ENCODE measurements at regions not wholly inside any gene's neighbourhood (a gene's known extent, or its start where the extent isn't known, plus 50 kb on each side); places are given as distances from the start of the nearest gene placed in this dataset.
"Not testable (repeated sequence)": the region's sequence is repeated elsewhere in the genome, so short reads cannot be mapped to it uniquely, and the experiment has no call there.

DNA sequence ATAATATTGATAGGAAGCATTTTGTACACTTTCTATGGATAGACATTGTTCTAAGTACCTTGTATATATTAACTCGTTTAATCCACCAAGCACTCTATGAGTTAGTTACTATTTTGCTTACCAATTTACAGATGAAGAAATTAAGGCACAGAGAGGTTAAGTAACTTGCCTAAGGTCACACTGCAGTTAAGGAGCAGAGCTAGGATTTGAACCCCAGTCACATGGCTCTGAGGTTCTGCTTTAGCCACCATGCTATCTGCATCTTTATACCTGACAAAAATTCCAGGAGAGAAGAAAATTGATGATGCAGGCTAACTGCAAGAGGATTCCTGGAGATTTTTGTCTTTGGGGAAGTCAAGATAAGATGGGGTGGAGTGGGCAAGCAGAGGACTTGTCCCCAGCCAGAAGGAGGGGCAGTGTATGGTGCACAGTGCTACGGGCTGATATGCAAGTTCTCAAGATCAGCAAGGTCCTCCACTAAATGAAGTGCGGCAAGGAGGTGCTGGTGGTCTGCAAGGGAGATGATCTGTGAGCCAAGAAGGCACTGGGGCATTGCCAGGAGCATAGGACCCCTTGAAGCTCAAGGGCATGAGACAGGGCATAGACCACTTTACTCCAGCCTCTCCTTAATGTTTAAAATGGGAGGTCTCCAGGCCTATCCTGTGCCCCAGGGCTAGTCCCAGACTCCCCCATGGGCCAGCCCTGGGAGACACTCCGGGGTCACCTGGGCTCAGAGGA lies 430.6 kb downstream of the RPS24 start:
- Histone ChIP-seq H3K4me1 (ENCODE audit: control insufficient read depth in 3 of 3, insufficient read depth in 3 of 3, low read length in 3 of 3) (no peaks in the 10 kb centered on the region), H3K9ac (ENCODE audit: low read depth in 1 of 3, low read length in 3 of 3) (no peak overlapping the region), H3K27me3 (ENCODE audit: control insufficient read depth in 3 of 3, insufficient read depth in 3 of 3, low read length in 3 of 3) (peaks cover 0 to 2% (median 0%) of the 10 kb centered on the region in 3 donors), H3K36me3 (ENCODE audit: control insufficient read depth in 3 of 3, insufficient read depth in 3 of 3, low read length in 3 of 3) (no peaks in the 10 kb centered on the region), H3K4me3 (ENCODE audit: low read length in 3 of 3) (no peak overlapping the region), H3K27ac (ENCODE audit: low read depth, low read length) (no peak overlapping the region), H3K9me3 (ENCODE audit: control insufficient read depth in 3 of 3, low read length in 3 of 3) (no peaks in the 10 kb centered on the region)

DNA sequence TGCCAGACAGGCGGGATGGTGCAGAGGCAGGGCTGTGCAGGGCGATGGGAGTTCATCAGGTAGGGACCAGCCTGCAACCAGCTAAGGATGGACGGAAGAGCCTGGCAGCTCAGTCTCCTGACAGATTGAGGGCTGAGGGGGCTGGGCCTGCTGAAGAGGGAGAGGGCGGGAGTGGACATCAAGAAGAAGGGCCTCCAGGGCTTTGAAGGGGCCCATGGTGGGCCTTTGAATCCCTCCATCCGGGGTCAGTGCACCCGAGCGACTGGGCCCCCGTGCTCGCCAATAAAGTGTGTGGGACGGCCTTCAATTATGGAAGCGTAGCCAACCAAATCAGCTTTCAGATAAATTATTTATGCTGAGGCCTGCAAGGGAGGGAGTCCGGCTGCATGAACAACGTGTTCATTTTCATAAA lies 431.2 kb downstream of the RPS24 start:
- no peak overlapping the region for H3K9ac ChIP-seq (ENCODE audit: low read depth in 1 of 3, low read length in 3 of 3)
- H3K27ac ChIP-seq (ENCODE audit: low read depth, low read length): no peak overlapping the region
- peaks cover 0 to 2% (median 0%) of the 10 kb centered on the region in 3 donors for H3K27me3 ChIP-seq (ENCODE audit: control insufficient read depth in 3 of 3, insufficient read depth in 3 of 3, low read length in 3 of 3)
- H3K4me1 ChIP-seq (ENCODE audit: control insufficient read depth in 3 of 3, insufficient read depth in 3 of 3, low read length in 3 of 3): no peaks in the 10 kb centered on the region
- no peak overlapping the region for H3K4me3 ChIP-seq (ENCODE audit: low read length in 3 of 3)
- H3K36me3 ChIP-seq (ENCODE audit: control insufficient read depth in 3 of 3, insufficient read depth in 3 of 3, low read length in 3 of 3): no peaks in the 10 kb centered on the region
- H3K9me3 ChIP-seq (ENCODE audit: control insufficient read depth in 3 of 3, low read length in 3 of 3): no peaks in the 10 kb centered on the region

DNA sequence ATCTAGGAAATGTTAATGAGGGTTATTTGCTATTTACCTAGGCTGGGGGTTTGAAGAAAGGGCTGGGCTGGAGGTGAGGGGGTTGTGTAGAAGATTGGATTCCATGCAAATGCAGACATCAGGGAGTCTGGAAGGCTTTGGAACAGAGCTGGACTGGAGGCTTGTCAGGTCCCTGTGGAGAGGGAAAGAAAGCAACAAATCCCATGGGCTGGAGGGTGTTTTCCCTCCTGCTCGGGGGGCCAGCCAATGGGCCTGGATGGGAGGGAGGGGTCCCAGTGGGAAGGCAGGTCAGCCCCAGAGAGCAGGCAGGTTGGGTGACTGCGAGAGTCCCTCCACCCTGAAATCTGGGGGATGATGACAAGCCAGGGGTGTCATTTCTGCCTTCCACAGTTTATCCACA lies 431.8 kb downstream of the RPS24 start:
- peaks cover 0 to 2% (median 0%) of the 10 kb centered on the region in 3 donors for H3K27me3 ChIP-seq (ENCODE audit: control insufficient read depth in 3 of 3, insufficient read depth in 3 of 3, low read length in 3 of 3)
- H3K36me3 ChIP-seq (ENCODE audit: control insufficient read depth in 3 of 3, insufficient read depth in 3 of 3, low read length in 3 of 3): no peaks in the 10 kb centered on the region
- no peaks in the 10 kb centered on the region for H3K9me3 ChIP-seq (ENCODE audit: control insufficient read depth in 3 of 3, low read length in 3 of 3)
- H3K4me1 ChIP-seq (ENCODE audit: control insufficient read depth in 3 of 3, insufficient read depth in 3 of 3, low read length in 3 of 3): no peaks in the 10 kb centered on the region
- H3K4me3 ChIP-seq (ENCODE audit: low read length in 3 of 3): no peak overlapping the region
- H3K27ac ChIP-seq (ENCODE audit: low read depth, low read length): no peak overlapping the region
- no peak overlapping the region for H3K9ac ChIP-seq (ENCODE audit: low read depth in 1 of 3, low read length in 3 of 3)

DNA sequence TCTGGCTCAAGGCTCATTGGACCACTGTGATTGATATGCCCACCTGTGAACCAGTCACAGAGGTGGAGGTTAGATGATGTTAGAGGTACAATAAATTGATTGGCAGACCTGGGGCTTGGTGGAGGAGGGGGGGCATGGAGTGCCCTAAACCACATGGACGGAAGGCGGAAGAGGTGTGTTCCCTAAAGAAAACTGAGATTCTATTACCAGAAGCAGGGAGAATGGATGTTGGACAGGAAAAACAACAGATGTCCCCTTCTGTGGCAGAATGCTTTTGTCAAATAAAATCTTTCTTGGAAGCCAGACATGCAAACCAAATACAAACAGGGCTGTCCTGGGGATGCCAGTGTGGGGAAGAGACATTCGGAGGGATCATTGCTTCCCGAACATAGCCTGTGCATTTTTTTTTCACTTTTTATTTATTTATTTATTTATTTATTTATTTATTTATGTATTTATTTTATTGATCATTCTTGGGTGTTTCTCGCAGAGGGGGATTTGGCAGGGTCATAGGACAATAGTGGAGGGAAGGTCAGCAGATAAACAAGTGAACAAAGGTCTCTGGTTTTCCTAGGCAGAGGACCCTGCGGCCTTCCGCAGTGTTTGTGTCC lies 433.9 kb downstream of the RPS24 start:
- Histone ChIP-seq H3K9ac (ENCODE audit: low read depth in 1 of 3, low read length in 3 of 3) (no peak overlapping the region), H3K27ac (ENCODE audit: low read depth, low read length) (no peak overlapping the region), H3K36me3 (ENCODE audit: control insufficient read depth in 3 of 3, insufficient read depth in 3 of 3, low read length in 3 of 3) (no peaks in the 10 kb centered on the region), H3K4me1 (ENCODE audit: control insufficient read depth in 3 of 3, insufficient read depth in 3 of 3, low read length in 3 of 3) (no peaks in the 10 kb centered on the region), H3K4me3 (ENCODE audit: low read length in 3 of 3) (no peak overlapping the region), H3K9me3 (ENCODE audit: control insufficient read depth in 3 of 3, low read length in 3 of 3) (no peaks in the 10 kb centered on the region), H3K27me3 (ENCODE audit: control insufficient read depth in 3 of 3, insufficient read depth in 3 of 3, low read length in 3 of 3) (no peaks in the 10 kb centered on the region)

DNA sequence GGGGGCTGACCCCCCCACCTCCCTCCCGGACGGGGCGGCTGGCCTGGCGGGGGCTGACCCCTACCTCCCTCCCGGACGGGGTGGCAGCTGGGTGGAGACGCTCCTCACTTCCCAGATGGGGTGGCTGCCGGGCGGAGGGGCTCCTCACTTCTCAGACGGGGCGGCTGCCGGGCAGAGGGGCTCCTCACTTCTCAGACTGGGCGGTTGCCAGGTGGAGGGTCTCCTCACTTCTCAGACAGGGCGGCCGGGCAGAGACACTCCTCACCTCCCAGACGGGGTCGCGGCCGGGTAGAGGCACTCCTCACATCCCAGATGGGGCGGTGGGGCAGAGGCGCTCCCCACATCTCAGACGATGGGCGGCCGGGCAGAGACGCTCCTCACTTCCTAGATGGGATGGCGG lies 435.1 kb downstream of the RPS24 start:
- not testable (repeated sequence) for H3K4me1 ChIP-seq (ENCODE audit: control insufficient read depth in 3 of 3, insufficient read depth in 3 of 3, low read length in 3 of 3); H3K27ac ChIP-seq (ENCODE audit: low read depth, low read length); H3K36me3 ChIP-seq (ENCODE audit: control insufficient read depth in 3 of 3, insufficient read depth in 3 of 3, low read length in 3 of 3); H3K27me3 ChIP-seq (ENCODE audit: control insufficient read depth in 3 of 3, insufficient read depth in 3 of 3, low read length in 3 of 3); H3K9me3 ChIP-seq (ENCODE audit: control insufficient read depth in 3 of 3, low read length in 3 of 3); H3K9ac ChIP-seq (ENCODE audit: low read depth in 1 of 3, low read length in 3 of 3); H3K4me3 ChIP-seq (ENCODE audit: low read length in 3 of 3)

DNA sequence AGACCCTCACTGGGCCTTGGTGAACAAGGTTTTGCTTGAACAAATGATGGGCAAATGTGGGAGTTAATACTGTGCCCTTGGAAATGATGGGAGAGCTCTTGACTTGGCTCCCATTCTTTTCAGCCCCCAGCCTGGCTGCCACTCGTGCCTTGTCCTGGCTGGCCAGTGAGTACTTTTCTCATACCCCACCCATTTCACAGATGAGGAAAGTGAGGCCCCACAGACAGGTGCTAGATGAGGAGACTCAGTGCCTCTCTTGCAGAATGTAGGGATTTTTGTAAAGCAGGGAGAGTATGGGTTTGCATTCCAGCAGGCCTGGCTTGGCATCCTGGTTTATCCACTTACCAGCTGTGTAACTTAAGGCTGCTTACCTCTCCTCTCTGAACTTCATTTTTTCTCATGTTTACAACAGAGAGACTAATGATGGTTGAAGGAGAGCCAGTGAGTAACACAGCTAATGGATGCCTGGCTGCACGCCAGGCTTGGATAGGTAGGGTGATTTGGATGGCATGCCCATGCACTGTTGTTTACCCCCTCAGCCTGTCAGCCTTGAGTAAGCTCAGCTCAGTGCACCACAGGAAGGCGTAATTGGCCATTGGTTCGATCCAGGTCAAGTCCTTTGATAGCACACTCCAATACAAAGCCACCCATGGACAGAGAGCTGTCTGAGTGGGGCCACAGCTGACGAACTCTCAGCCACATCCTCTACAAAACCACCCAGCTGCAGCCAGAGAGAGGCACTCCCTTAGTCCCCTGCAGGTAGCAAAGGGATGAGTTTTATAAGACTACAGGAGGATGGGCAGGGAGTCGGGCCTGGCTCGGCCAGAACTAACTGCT lies 436.8 kb downstream of the RPS24 start:
- H3K27ac ChIP-seq (ENCODE audit: low read depth, low read length): no peak overlapping the region
- H3K4me1 ChIP-seq (ENCODE audit: control insufficient read depth in 3 of 3, insufficient read depth in 3 of 3, low read length in 3 of 3): no peaks in the 10 kb centered on the region
- H3K9ac ChIP-seq (ENCODE audit: low read depth in 1 of 3, low read length in 3 of 3): no peak overlapping the region
- no peaks in the 10 kb centered on the region for H3K36me3 ChIP-seq (ENCODE audit: control insufficient read depth in 3 of 3, insufficient read depth in 3 of 3, low read length in 3 of 3)
- H3K27me3 ChIP-seq (ENCODE audit: control insufficient read depth in 3 of 3, insufficient read depth in 3 of 3, low read length in 3 of 3): peaks cover 0 to 3% (median 2%) of the 10 kb centered on the region in 3 donors
- no peaks in the 10 kb centered on the region for H3K9me3 ChIP-seq (ENCODE audit: control insufficient read depth in 3 of 3, low read length in 3 of 3)
- H3K4me3 ChIP-seq (ENCODE audit: low read length in 3 of 3): no peak overlapping the region

DNA sequence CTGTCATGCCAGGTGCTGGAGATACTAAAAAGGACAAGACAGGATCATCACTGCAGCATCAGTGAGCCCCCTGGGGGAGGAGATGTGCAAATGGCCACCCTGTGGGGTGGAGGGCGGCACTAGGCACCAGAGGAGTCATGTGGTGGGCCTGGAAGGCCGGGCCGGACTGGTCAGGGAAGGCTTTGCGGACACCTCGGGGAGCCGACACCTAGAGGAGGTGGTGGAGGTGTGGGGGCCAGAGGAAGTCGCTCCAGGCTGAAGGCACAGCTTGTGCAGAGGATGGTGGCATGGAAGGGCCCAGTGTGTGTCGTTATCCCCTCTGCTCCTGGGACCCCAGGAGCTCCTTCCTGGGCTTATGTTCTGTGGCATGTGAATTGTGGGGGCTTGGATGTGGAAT lies 437.7 kb downstream of the RPS24 start:
- Histone ChIP-seq H3K4me3 (ENCODE audit: low read length in 3 of 3) (no peak overlapping the region), H3K36me3 (ENCODE audit: control insufficient read depth in 3 of 3, insufficient read depth in 3 of 3, low read length in 3 of 3) (no peaks in the 10 kb centered on the region), H3K27ac (ENCODE audit: low read depth, low read length) (no peak overlapping the region), H3K9ac (ENCODE audit: low read depth in 1 of 3, low read length in 3 of 3) (no peak overlapping the region), H3K9me3 (ENCODE audit: control insufficient read depth in 3 of 3, low read length in 3 of 3) (no peaks in the 10 kb centered on the region), H3K4me1 (ENCODE audit: control insufficient read depth in 3 of 3, insufficient read depth in 3 of 3, low read length in 3 of 3) (no peaks in the 10 kb centered on the region), H3K27me3 (ENCODE audit: control insufficient read depth in 3 of 3, insufficient read depth in 3 of 3, low read length in 3 of 3) (peaks cover 0 to 3% (median 2%) of the 10 kb centered on the region in 3 donors)

DNA sequence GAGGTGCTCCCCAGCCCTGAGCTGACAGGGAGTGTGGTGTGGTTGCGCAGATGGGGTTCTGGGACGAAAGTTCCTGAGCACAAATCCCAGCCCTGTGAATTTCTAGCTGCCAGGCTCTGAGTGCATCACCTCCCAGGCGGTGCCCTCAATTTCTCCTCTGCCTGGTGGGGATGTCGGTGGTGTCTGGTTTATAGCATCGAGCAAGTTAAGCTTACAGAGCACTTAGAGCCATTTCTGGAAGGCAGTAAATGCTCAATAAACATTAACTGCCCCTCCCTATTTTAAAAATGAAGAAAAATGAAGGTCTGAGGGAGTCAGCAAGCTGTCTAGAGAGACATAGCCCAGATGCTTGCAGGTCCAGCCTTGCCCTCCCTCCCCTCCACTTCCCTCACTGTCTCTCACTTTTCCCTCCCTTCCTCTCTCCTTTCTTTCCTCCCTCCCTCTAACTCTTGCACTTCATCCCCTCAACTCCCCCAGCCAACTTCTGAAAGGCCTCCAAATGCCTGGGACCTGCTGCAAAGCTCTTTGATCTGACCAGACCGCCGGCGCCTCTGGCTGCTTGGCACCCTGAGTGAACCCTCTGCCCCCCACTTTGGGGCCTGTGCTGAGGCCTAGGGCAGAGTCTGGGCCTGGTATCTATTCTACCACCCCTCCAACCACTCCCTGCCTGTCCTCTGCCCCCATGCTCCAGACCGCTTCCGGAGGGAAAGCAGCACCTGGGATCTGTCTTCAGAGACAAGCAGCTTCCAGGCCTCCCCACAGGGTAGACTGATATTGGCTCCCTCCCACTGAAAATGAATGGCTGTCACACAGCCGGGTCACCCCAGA lies 438.3 kb downstream of the RPS24 start:
- no peak overlapping the region for H3K27ac ChIP-seq (ENCODE audit: low read depth, low read length)
- no peaks in the 10 kb centered on the region for H3K9me3 ChIP-seq (ENCODE audit: control insufficient read depth in 3 of 3, low read length in 3 of 3)
- peaks cover 0 to 3% (median 2%) of the 10 kb centered on the region in 3 donors for H3K27me3 ChIP-seq (ENCODE audit: control insufficient read depth in 3 of 3, insufficient read depth in 3 of 3, low read length in 3 of 3)
- no peak overlapping the region for H3K4me3 ChIP-seq (ENCODE audit: low read length in 3 of 3)
- no peaks in the 10 kb centered on the region for H3K4me1 ChIP-seq (ENCODE audit: control insufficient read depth in 3 of 3, insufficient read depth in 3 of 3, low read length in 3 of 3)
- no peak overlapping the region for H3K9ac ChIP-seq (ENCODE audit: low read depth in 1 of 3, low read length in 3 of 3)
- no peaks in the 10 kb centered on the region for H3K36me3 ChIP-seq (ENCODE audit: control insufficient read depth in 3 of 3, insufficient read depth in 3 of 3, low read length in 3 of 3)

DNA sequence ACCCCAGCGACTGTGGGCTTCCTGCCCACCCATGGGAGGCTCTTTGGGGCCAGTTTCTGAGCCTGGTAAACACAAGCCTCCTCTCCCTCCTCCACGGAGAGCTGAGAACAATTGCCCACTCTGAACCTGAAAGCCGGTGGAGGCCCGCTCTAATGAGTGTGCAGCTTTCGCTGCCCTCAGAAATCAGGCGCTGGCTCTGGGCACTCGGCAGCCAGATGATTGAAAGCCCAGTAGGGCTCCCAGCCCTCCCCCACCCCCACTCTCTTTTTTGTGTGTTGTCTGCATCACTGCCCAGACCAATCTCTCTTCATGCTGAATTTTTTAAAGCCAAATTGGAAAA lies 438.9 kb downstream of the RPS24 start:
- no peaks in the 10 kb centered on the region for H3K9me3 ChIP-seq (ENCODE audit: control insufficient read depth in 3 of 3, low read length in 3 of 3)
- H3K9ac ChIP-seq (ENCODE audit: low read depth in 1 of 3, low read length in 3 of 3): no peak overlapping the region
- no peaks in the 10 kb centered on the region for H3K4me1 ChIP-seq (ENCODE audit: control insufficient read depth in 3 of 3, insufficient read depth in 3 of 3, low read length in 3 of 3)
- H3K27me3 ChIP-seq (ENCODE audit: control insufficient read depth in 3 of 3, insufficient read depth in 3 of 3, low read length in 3 of 3): peaks cover 2 to 6% (median 3%) of the 10 kb centered on the region in 3 donors
- H3K27ac ChIP-seq (ENCODE audit: low read depth, low read length): no peak overlapping the region
- no peak overlapping the region for H3K4me3 ChIP-seq (ENCODE audit: low read length in 3 of 3)
- no peaks in the 10 kb centered on the region for H3K36me3 ChIP-seq (ENCODE audit: control insufficient read depth in 3 of 3, insufficient read depth in 3 of 3, low read length in 3 of 3)
